ENCODE measurements at regions not wholly inside any gene's neighbourhood (a gene's known extent, or its start where the extent isn't known, plus 50 kb on each side); places are given as distances from the start of the nearest gene placed in this dataset.

GRCh38 chr2:16063251-16063850 is 123.0 kb downstream of the MYCN start:
- WGBS, 5 donors: 60 to 89% (median 82%) methylated on average over 4 of the region's 4 CpGs
- H3K4me3 ChIP-seq: no peak overlapping the region
- DNase-seq: no peak
- intact Hi-C loops (cut with DNase I; ENCODE audit: low total_unique reads): no loop called here
- H3K36me3 ChIP-seq: no peaks in the 10 kb centered on the region
- peaks cover 0 to under 1% (median 0%) of the 10 kb centered on the region in 7 donors for H3K27me3 ChIP-seq (replicated peaks in 1 of 7)
- no peaks in the 10 kb centered on the region for H3K4me1 ChIP-seq
- TF ChIP-seq CTCF (IDR thresholded peaks at IDR 0.05 in 8 of 11, conservative IDR thresholded peaks at IDR 0.05 in 3 of 11) (no peak), POLR2A (IDR thresholded peaks at IDR 0.05) (no peak), POLR2AphosphoS5 (IDR thresholded peaks at IDR 0.05) (no peak)
- no peak overlapping the region for H3K27ac ChIP-seq
- peaks cover 2 to 34% (median 26%) of the 10 kb centered on the region in 8 donors for H3K9me3 ChIP-seq

- H3K4me1 ChIP-seq: no peaks in the 10 kb centered on the region
- intact Hi-C loops (cut with DNase I; ENCODE audit: low total_unique reads): no loop called here
- H3K36me3 ChIP-seq: no peaks in the 10 kb centered on the region
- no peak for DNase-seq
- 63 to 80% (median 77%) methylated on average over 1 of the region's 1 CpG for WGBS, 5 donors
- no peak overlapping the region for H3K27ac ChIP-seq
- H3K27me3 ChIP-seq (replicated peaks in 1 of 7): peaks cover 0 to 5% (median 0%) of the 10 kb centered on the region in 7 donors
- TF ChIP-seq CTCF (IDR thresholded peaks at IDR 0.05 in 8 of 11, conservative IDR thresholded peaks at IDR 0.05 in 3 of 11) (no peak), POLR2AphosphoS5 (IDR thresholded peaks at IDR 0.05) (no peak), POLR2A (IDR thresholded peaks at IDR 0.05) (no peak)
- H3K4me3 ChIP-seq: no peak overlapping the region
- peaks cover 2 to 34% (median 26%) of the 10 kb centered on the region in 8 donors for H3K9me3 ChIP-seq
Observed at GRCh38 chr2:16062471-16063250, 122.3 kb downstream of the MYCN start.

- H3K4me3 ChIP-seq: no peak overlapping the region
Observed at GRCh38 chr2:16061441-16062217, 121.3 kb downstream of the MYCN start.

More at GRCh38 chr2:16061441-16062217, 121.3 kb downstream of the MYCN start:
- no peak for DNase-seq
- Histone ChIP-seq H3K27ac (no peak overlapping the region), H3K4me1 (no peaks in the 10 kb centered on the region), H3K27me3 (replicated peaks in 1 of 7) (peaks cover 0 to 5% (median 0%) of the 10 kb centered on the region in 7 donors), H3K36me3 (no peaks in the 10 kb centered on the region), H3K9me3 (peaks cover 2 to 34% (median 26%) of the 10 kb centered on the region in 8 donors)
- WGBS, 5 donors: 67 to 92% (median 76%) methylated on average over 2 of the region's 2 CpGs
- no peak for TF ChIP-seq POLR2AphosphoS5 (IDR thresholded peaks at IDR 0.05)
- no peak for TF ChIP-seq POLR2A (IDR thresholded peaks at IDR 0.05)
- TF ChIP-seq CTCF (IDR thresholded peaks at IDR 0.05 in 8 of 11, conservative IDR thresholded peaks at IDR 0.05 in 3 of 11): no peak
- intact Hi-C loops (cut with DNase I; ENCODE audit: low total_unique reads): no loop called here
